Esophagus muscularis mucosa (tissue), 4 donors: ENCODE measurements at regions not wholly inside any gene's neighbourhood (a gene's known extent, or its start where the extent isn't known, plus 50 kb on each side); places are given as distances from the start of the nearest gene placed in this dataset.

Experiments used
- DNase-seq: peaks from one replicate; pipeline ENCODE4 v3.0.0-alpha.2; 2017; ENCODE audit errors: extremely low spot score
- H3K27ac ChIP-seq, 4 donors: fragments of 200-600 bp; sonication (generic); replicated peaks in 1 of 4; 1 replicate in 3 of 4; 2 replicates in 1 of 4; pipeline ENCODE4 v1.5.1; 2016 to 2019; ENCODE audit warnings: mild to moderate bottlenecking in 1 of 4
- H3K27me3 ChIP-seq, 4 donors: fragments of 200-600 bp; sonication (generic); one replicate each; pipeline versions ENCODE4 v1.5.1 to v1.6.0; 2016 to 2019
- H3K36me3 ChIP-seq, 4 donors: fragments of 200-600 bp; sonication (generic); one replicate each; pipeline ENCODE4 v1.5.1; 2016 to 2019
- H3K4me1 ChIP-seq, 4 donors: fragments of 200-600 bp; sonication (generic); one replicate each; pipeline ENCODE4 v1.5.1; 2016 to 2019
- H3K4me3 ChIP-seq, 4 donors: fragments of 200-600 bp; sonication (generic); 1 replicate in 2 of 4; 2 replicates in 2 of 4; pipeline ENCODE4 v1.5.1; 2016 to 2019; ENCODE audit warnings: mild to moderate bottlenecking in 4 of 4, moderate library complexity in 1 of 4
- H3K9me3 ChIP-seq, 4 donors: fragments of 200-600 bp; sonication (generic); 1 replicate in 3 of 4; 2 replicates in 1 of 4; pipeline ENCODE4 v1.5.1; 2016 to 2019
- CTCF ChIP-seq, 3 experiments: fragments of 200-600 bp in 2 of 3; fragments of 450-650 bp in 1 of 3; sonication (generic) in 2 of 3; IDR thresholded peaks; one replicate each; pipeline ENCODE4 v1.5.1; 2017 to 2019; ENCODE audit warnings: antibody characterized with exemption in 3 of 3, mild to moderate bottlenecking in 2 of 3, moderate library complexity in 1 of 3
- EP300 ChIP-seq: sonication (generic); formaldehyde crosslinking; IDR thresholded peaks from one replicate; pipeline ENCODE4 v1.6.1; 2017; ENCODE audit warnings: antibody characterized with exemption
- POLR2A ChIP-seq: fragments of 450-650 bp; IDR thresholded peaks from one replicate; pipeline ENCODE4 v1.6.1; 2017; ENCODE audit warnings: antibody characterized with exemption, moderate library complexity, mild to moderate bottlenecking, low read depth
- POLR2AphosphoS5 ChIP-seq, 2 donors: sonication (generic); formaldehyde crosslinking; IDR thresholded peaks; one replicate each; pipeline ENCODE4 v1.6.1; 2017; ENCODE audit warnings: antibody characterized with exemption in 2 of 2
- WGBS: methylation state at CpG from one replicate; pipeline ENCODE4 v1.1.5; 2018; 5-methylcytosine and 5-hydroxymethylcytosine counted together
- intact Hi-C: fragments of 100-400 bp; cut with DNase I; formaldehyde crosslinking; loops from one replicate; pipeline ENCODE4 v1.15.1; 2023

- WGBS = 87% methylated on average over 3 of the region's 3 CpGs
- TF ChIP-seq POLR2AphosphoS5 (IDR thresholded peaks at IDR 0.05) = no peak
- TF ChIP-seq POLR2A = no peak
- no peak for TF ChIP-seq EP300
- TF ChIP-seq CTCF (IDR thresholded peaks at IDR 0.05) = no peak
- no peaks in the 10 kb centered on the region for H3K36me3 ChIP-seq
- H3K27me3 ChIP-seq = no peaks in the 10 kb centered on the region
- H3K4me1 ChIP-seq = peaks cover 0 to 7% (median 2%) of the 10 kb centered on the region in 4 donors
- H3K4me3 ChIP-seq = no peak overlapping the region
- no peak for DNase-seq
- no peak overlapping the region for H3K27ac ChIP-seq
- intact Hi-C loops = loop anchor here (10.0 kb wide), 1 partner anchor 430 kb away; no protein-coding TSS in a partner anchor
- H3K9me3 ChIP-seq = no peaks in the 10 kb centered on the region
These were observed 161.7 kb downstream of the YTHDC2 start for GRCh38 chr5:113675166-113675565.

DNA sequence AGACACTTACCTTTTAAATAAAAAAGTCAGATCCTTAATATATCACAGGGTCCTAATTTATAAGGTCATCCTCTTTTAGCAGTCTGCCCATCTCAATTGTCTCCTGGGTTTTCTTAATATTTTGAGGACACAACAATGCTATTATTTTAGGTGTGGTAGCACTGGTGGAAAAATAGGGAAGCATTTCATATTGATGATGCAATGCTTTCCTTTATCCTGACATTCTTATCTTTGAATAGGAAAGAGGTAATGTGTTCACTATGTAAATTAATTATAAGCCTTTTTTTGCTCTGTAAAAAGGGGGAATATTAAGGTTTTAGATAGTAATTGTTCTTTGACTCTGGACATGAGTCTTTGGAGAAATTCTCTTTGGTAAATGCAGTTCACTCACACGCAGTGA lies 164.7 kb downstream of the YTHDC2 start:
- no peak overlapping the region for H3K27ac ChIP-seq
- no peaks in the 10 kb centered on the region for H3K27me3 ChIP-seq
- intact Hi-C loops = loop anchor here (2.0 to 10.0 kb wide), 2 partner anchors 427 to 773 kb away; no protein-coding TSS in a partner anchor
- DNase-seq = no peak
- H3K36me3 ChIP-seq = no peaks in the 10 kb centered on the region
- peaks cover 0 to 10% (median 4%) of the 10 kb centered on the region in 4 donors for H3K4me1 ChIP-seq
- H3K4me3 ChIP-seq = no peak overlapping the region
- H3K9me3 ChIP-seq = no peaks in the 10 kb centered on the region
- WGBS = 56% methylated on average over 1 of the region's 1 CpG
- TF ChIP-seq POLR2A = no peak

GRCh38 chr5:113678924-113679575 lies 165.6 kb downstream of the YTHDC2 start:
- intact Hi-C loops = loop anchor here (2.0 to 10.0 kb wide), 2 partner anchors 426 to 772 kb away; no protein-coding TSS in a partner anchor
- Histone ChIP-seq H3K36me3 (no peaks in the 10 kb centered on the region), H3K27ac (no peak overlapping the region), H3K4me3 (no peak overlapping the region), H3K27me3 (no peaks in the 10 kb centered on the region), H3K4me1 (peaks cover 0 to 10% (median 4%) of the 10 kb centered on the region in 4 donors), H3K9me3 (no peaks in the 10 kb centered on the region)
- 28% methylated on average over 7 of the region's 7 CpGs for WGBS
- TF ChIP-seq CTCF (IDR thresholded peaks at IDR 0.05) (peak; percentile 73 to 79 (median 74)), POLR2A (no peak)
- DNase-seq = no peak

GRCh38 chr5:113680534-113680933 lies 167.0 kb downstream of the YTHDC2 start:
- TF ChIP-seq POLR2A (no peak), POLR2AphosphoS5 (IDR thresholded peaks at IDR 0.05) (no peak), CTCF (IDR thresholded peaks at IDR 0.05) (no peak), EP300 (no peak)
- Histone ChIP-seq H3K9me3 (no peaks in the 10 kb centered on the region), H3K27me3 (no peaks in the 10 kb centered on the region), H3K4me1 (peaks cover 0 to 10% (median 4%) of the 10 kb centered on the region in 4 donors), H3K27ac (no peak overlapping the region), H3K36me3 (no peaks in the 10 kb centered on the region), H3K4me3 (no peak overlapping the region)
- no peak for DNase-seq
- WGBS = 39% methylated on average over 2 of the region's 2 CpGs
- intact Hi-C loops = no loop called here

- no peak overlapping the region for H3K4me3 ChIP-seq
- no peaks in the 10 kb centered on the region for H3K27me3 ChIP-seq
- no peaks in the 10 kb centered on the region for H3K36me3 ChIP-seq
- peaks cover 0 to 10% (median 4%) of the 10 kb centered on the region in 4 donors for H3K4me1 ChIP-seq
- H3K27ac ChIP-seq = no peak overlapping the region
- TF ChIP-seq POLR2A = no peak
- no peak for TF ChIP-seq POLR2AphosphoS5 (IDR thresholded peaks at IDR 0.05)
- TF ChIP-seq CTCF (IDR thresholded peaks at IDR 0.05) = peak in 2 of 3 experiments; percentile 7 to 31
- WGBS = 66% methylated on average over 7 of the region's 7 CpGs
- no peak for DNase-seq
- H3K9me3 ChIP-seq = no peaks in the 10 kb centered on the region
- intact Hi-C loops = no loop called here
These were observed 169.1 kb downstream of the YTHDC2 start for GRCh38 chr5:113682497-113683136.
